DOHH2 (cell line): ENCODE measurements at regions not wholly inside any gene's neighbourhood (a gene's known extent, or its start where the extent isn't known, plus 50 kb on each side); places are given as distances from the start of the nearest gene placed in this dataset.

Experiments used
- H3F3A ChIP-seq: fragments of 200-600 bp; sonication (generic), shearing (Covaris generic); 2 replicates; pipeline ENCODE4 v1.6.0; 2016; ENCODE audit warnings: antibody characterized with exemption, mild to moderate bottlenecking; ENCODE audit not compliant: control insufficient read depth, insufficient read depth
- H3K27ac ChIP-seq: fragments of 200-600 bp; sonication (generic); 2 replicates; pipeline ENCODE4 v1.5.1; 2014; ENCODE audit warnings: low read depth, mild to moderate bottlenecking, low read length, moderate library complexity
- H3K27me3 ChIP-seq: fragments of 200-600 bp; sonication (generic); 2 replicates; pipeline ENCODE4 v1.6.1; 2014; ENCODE audit warnings: mild to moderate bottlenecking, low read length, mixed read lengths; ENCODE audit not compliant: control insufficient read depth
- H3K36me3 ChIP-seq: fragments of 200-600 bp; sonication (generic); 2 replicates; pipeline ENCODE4 v1.6.1; 2014; ENCODE audit warnings: mild to moderate bottlenecking, low read length, moderate library complexity, mixed read lengths; ENCODE audit not compliant: control insufficient read depth
- H3K4me1 ChIP-seq: fragments of 200-600 bp; sonication (generic); 2 replicates; pipeline ENCODE4 v1.6.1; 2014; ENCODE audit warnings: mild to moderate bottlenecking, low read length, mixed read lengths; ENCODE audit not compliant: control insufficient read depth
- H3K4me2 ChIP-seq: fragments of 200-600 bp; sonication (generic); 2 replicates; pipeline ENCODE4 v1.6.0; 2014; ENCODE audit warnings: mild to moderate bottlenecking, low read length, moderate library complexity
- H3K4me3 ChIP-seq: fragments of 200-600 bp; sonication (generic); 2 replicates; pipeline ENCODE4 v1.5.1; 2014; ENCODE audit warnings: mild to moderate bottlenecking, low read length, mixed read lengths
- H3K79me2 ChIP-seq: fragments of 200-600 bp; sonication (generic); 2 replicates; pipeline ENCODE4 v1.6.1; 2014; ENCODE audit warnings: mild to moderate bottlenecking, low read length, mixed read lengths; ENCODE audit not compliant: control insufficient read depth
- H3K9me2 ChIP-seq: fragments of 200-600 bp; sonication (generic); replicated peaks from 2 replicates; pipeline ENCODE4 v1.6.1; 2014; ENCODE audit warnings: mild to moderate bottlenecking, low read length, mixed read lengths; ENCODE audit not compliant: control insufficient read depth
- H3K9me3 ChIP-seq: fragments of 200-600 bp; sonication (generic); 2 replicates; pipeline ENCODE4 v1.6.1; 2014; ENCODE audit warnings: antibody characterized with exemption, low read length, mixed read lengths; ENCODE audit not compliant: control insufficient read depth, insufficient read depth
- H4K20me1 ChIP-seq: fragments of 200-600 bp; sonication (generic); 2 replicates; pipeline ENCODE4 v1.6.0; 2014; ENCODE audit warnings: low read depth, mild to moderate bottlenecking, antibody characterized with exemption, low read length, moderate library complexity; ENCODE audit not compliant: control insufficient read depth, insufficient read depth
- EZH2phosphoT487 ChIP-seq: fragments of 200-600 bp; sonication (generic); IDR thresholded peaks from 2 replicates; pipeline ENCODE4 v1.6.1; 2017; ENCODE audit warnings: borderline replicate concordance, mild to moderate bottlenecking, antibody characterized with exemption, low read length, moderate library complexity, mixed read lengths
- TF ChIP-seq, protein P1 (sequence below): fragments of 200-600 bp; sonication (generic); IDR thresholded peaks from one replicate; pipeline ENCODE4 v1.5.1; 2014; ENCODE audit warnings: antibody characterized with exemption, mild to moderate bottlenecking, low read depth, low read length; ENCODE audit not compliant: poor library complexity, severe bottlenecking

DNA sequence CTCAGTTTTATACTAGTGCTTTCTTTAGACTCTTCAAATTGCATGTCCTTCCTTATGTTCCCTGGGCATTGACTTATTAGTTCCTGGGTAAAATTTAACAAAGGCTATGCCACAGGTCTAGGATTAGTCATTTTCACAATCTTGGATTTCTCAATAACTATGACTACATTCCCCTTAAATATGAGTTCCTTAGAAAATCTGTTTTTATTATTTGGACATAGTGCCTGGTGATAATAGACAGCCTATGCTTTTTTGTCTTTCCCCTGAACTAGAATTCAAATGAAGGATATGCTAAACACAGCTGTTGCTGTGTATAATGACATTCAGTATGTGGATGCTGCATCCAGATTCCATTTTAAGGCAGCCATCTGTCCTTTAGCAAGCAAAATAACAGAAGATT lies 1252.8 kb upstream of the GJE1 start:
- H3K79me2 ChIP-seq: no peaks in the 10 kb centered on the region
- H3K9me3 ChIP-seq: no peaks in the 10 kb centered on the region
- no peaks in the 10 kb centered on the region for H3K9me2 ChIP-seq
- no peak overlapping the region for H3K27ac ChIP-seq
- no peak overlapping the region for H3K4me2 ChIP-seq
- no peaks in the 10 kb centered on the region for H4K20me1 ChIP-seq
- H3K27me3 ChIP-seq: no peaks in the 10 kb centered on the region
- no peaks in the 10 kb centered on the region for H3F3A ChIP-seq
- H3K4me1 ChIP-seq: no peaks in the 10 kb centered on the region
- TF ChIP-seq, protein P1, sequence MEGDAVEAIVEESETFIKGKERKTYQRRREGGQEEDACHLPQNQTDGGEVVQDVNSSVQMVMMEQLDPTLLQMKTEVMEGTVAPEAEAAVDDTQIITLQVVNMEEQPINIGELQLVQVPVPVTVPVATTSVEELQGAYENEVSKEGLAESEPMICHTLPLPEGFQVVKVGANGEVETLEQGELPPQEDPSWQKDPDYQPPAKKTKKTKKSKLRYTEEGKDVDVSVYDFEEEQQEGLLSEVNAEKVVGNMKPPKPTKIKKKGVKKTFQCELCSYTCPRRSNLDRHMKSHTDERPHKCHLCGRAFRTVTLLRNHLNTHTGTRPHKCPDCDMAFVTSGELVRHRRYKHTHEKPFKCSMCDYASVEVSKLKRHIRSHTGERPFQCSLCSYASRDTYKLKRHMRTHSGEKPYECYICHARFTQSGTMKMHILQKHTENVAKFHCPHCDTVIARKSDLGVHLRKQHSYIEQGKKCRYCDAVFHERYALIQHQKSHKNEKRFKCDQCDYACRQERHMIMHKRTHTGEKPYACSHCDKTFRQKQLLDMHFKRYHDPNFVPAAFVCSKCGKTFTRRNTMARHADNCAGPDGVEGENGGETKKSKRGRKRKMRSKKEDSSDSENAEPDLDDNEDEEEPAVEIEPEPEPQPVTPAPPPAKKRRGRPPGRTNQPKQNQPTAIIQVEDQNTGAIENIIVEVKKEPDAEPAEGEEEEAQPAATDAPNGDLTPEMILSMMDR: no peak
- TF ChIP-seq EZH2phosphoT487: no peak
- no peaks in the 10 kb centered on the region for H3K36me3 ChIP-seq
- no peak overlapping the region for H3K4me3 ChIP-seq

DNA sequence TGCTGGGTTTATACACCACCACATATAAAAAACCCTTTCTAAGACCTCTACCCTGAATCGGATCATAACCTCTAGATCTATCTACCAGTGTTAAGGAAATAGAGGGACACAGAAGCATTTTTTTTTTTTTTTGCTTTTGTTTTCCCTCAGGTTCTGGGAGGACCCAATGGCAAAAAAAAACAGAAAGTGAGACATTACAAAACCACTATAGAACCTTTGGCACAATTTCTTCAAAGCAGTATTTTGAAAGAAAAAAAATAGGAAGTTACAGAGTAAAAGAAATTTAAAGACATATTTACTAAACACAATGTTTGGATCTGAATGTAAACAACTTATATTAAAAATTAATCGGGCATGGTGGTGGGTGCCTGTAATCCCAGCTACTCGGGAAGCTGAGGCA lies 1258.7 kb upstream of the GJE1 start:
- no peaks in the 10 kb centered on the region for H3K79me2 ChIP-seq
- no peaks in the 10 kb centered on the region for H3K4me1 ChIP-seq
- TF ChIP-seq EZH2phosphoT487: no peak
- TF ChIP-seq, protein P1: no peak
- no peaks in the 10 kb centered on the region for H3K27me3 ChIP-seq
- H3K9me2 ChIP-seq: no peaks in the 10 kb centered on the region
- no peak overlapping the region for H3K4me3 ChIP-seq
- H3K36me3 ChIP-seq: no peaks in the 10 kb centered on the region
- H3K27ac ChIP-seq: no peak overlapping the region
- no peaks in the 10 kb centered on the region for H3K9me3 ChIP-seq
- no peak overlapping the region for H3K4me2 ChIP-seq
- H4K20me1 ChIP-seq: no peaks in the 10 kb centered on the region
- H3F3A ChIP-seq: no peaks in the 10 kb centered on the region

DNA sequence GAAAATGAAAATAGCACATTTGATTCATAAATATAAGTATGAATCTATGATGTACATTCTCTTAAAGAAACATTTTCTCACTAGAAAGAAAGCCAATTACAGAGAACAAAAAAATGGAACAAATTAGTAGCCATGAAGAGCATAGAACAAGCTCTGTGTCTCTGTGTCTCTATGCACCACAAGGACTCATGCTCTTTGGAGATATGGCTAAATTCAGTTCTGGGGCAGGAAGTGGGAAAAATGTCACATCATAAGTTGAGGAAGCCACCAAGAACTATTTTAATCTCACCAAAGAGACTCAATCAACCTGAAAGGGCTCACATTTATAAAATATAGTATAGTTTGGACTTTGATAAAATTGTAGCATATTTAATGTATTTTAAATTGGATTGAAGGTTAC lies 1259.8 kb upstream of the GJE1 start:
- H4K20me1 ChIP-seq: no peaks in the 10 kb centered on the region
- H3K4me1 ChIP-seq: no peaks in the 10 kb centered on the region
- no peak overlapping the region for H3K4me3 ChIP-seq
- no peaks in the 10 kb centered on the region for H3K79me2 ChIP-seq
- TF ChIP-seq EZH2phosphoT487: no peak
- TF ChIP-seq, protein P1: no peak
- no peak overlapping the region for H3K27ac ChIP-seq
- H3K36me3 ChIP-seq: no peaks in the 10 kb centered on the region
- no peaks in the 10 kb centered on the region for H3K27me3 ChIP-seq
- H3K9me3 ChIP-seq: no peaks in the 10 kb centered on the region
- no peaks in the 10 kb centered on the region for H3K9me2 ChIP-seq
- H3K4me2 ChIP-seq: no peak overlapping the region
- no peaks in the 10 kb centered on the region for H3F3A ChIP-seq

DNA sequence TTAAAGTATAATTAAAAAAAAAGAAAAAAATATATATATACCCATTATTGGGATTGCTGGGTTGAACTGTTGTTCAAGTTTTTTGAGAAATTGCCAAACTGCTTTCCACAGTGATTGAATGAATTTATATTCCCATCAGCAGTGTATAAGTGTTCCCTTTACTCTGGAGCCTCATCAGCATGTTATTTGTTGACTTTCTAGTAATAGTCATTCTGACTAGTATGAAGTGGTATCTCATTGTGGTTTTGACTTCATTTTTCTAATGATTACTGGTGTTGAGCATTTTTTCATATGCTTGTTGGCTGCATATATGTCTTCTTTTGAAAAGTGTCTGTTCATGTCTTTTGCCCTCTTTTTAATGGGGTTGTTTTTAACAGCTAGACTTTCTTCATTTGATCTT lies 1260.8 kb upstream of the GJE1 start:
- H3F3A ChIP-seq: no peaks in the 10 kb centered on the region
- H3K27me3 ChIP-seq: no peaks in the 10 kb centered on the region
- H3K4me3 ChIP-seq: no peak overlapping the region
- TF ChIP-seq, protein P1: no peak
- no peak for TF ChIP-seq EZH2phosphoT487
- H3K9me2 ChIP-seq: no peaks in the 10 kb centered on the region
- H3K27ac ChIP-seq: no peak overlapping the region
- no peaks in the 10 kb centered on the region for H4K20me1 ChIP-seq
- no peaks in the 10 kb centered on the region for H3K9me3 ChIP-seq
- no peaks in the 10 kb centered on the region for H3K36me3 ChIP-seq
- H3K79me2 ChIP-seq: no peaks in the 10 kb centered on the region
- no peak overlapping the region for H3K4me2 ChIP-seq
- no peaks in the 10 kb centered on the region for H3K4me1 ChIP-seq
